Uterus (tissue), 3 donors: ENCODE measurements at regions not wholly inside any gene's neighbourhood (a gene's known extent, or its start where the extent isn't known, plus 50 kb on each side); places are given as distances from the start of the nearest gene placed in this dataset.

Source experiments
- DNase-seq, 2 donors: peaks; one replicate each; pipeline ENCODE4 v3.0.0-alpha.2; 2019 to 2020
- H3K27ac ChIP-seq, 2 donors: fragments of 200-600 bp; sonication (generic); 1 replicate in 1 of 2; 2 replicates in 1 of 2; pipeline ENCODE4 v1.5.1; 2016 to 2018
- H3K27me3 ChIP-seq, 2 donors: fragments of 200-600 bp; sonication (generic); one replicate each; pipeline ENCODE4 v1.5.1; 2018 to 2019; ENCODE audit warnings: control low read depth in 1 of 2
- H3K36me3 ChIP-seq, 2 donors: fragments of 200-600 bp; sonication (generic); one replicate each; pipeline ENCODE4 v1.5.1; 2019; ENCODE audit warnings: control low read depth in 1 of 2
- H3K4me1 ChIP-seq, 2 donors: fragments of 200-600 bp; sonication (generic); one replicate each; pipeline ENCODE4 v1.5.1; 2018 to 2019; ENCODE audit warnings: control low read depth in 1 of 2
- H3K4me3 ChIP-seq, 2 donors: fragments of 200-600 bp; sonication (generic); 1 replicate in 1 of 2; 2 replicates in 1 of 2; pipeline ENCODE4 v1.5.1; 2018 to 2019; ENCODE audit warnings: mild to moderate bottlenecking in 1 of 2
- H3K9me3 ChIP-seq, 2 donors: fragments of 200-600 bp; sonication (generic); one replicate each; pipeline ENCODE4 v1.5.1; 2019; ENCODE audit warnings: control low read depth in 1 of 2
- CTCF ChIP-seq, 4 experiments: fragments of 200-600 bp in 2 of 4; fragments of 450-650 bp in 2 of 4; sonication (generic) in 2 of 4; IDR thresholded peaks; one replicate each; pipeline ENCODE4 v1.5.1; 2016 to 2019; ENCODE audit warnings: antibody characterized with exemption in 4 of 4, mild to moderate bottlenecking in 2 of 4, moderate library complexity in 1 of 4
- POLR2A ChIP-seq, 2 donors: fragments of 450-650 bp; IDR thresholded peaks; one replicate each; pipeline ENCODE4 v1.6.1; 2016; ENCODE audit warnings: antibody characterized with exemption in 2 of 2, mild to moderate bottlenecking in 1 of 2, moderate library complexity in 1 of 2
- intact Hi-C: fragments of 100-400 bp; cut with DNase I; formaldehyde crosslinking; loops from one replicate; pipeline ENCODE4 v1.15.1; 2023; ENCODE audit warnings: low total_unique reads
- donor health status: DM: yes; HTN: yes; CAD: no.

GRCh38 chr7:156257904-156258303 is 382.7 kb upstream of the RNF32 start:
- no peak for DNase-seq
- Histone ChIP-seq H3K4me3 (no peak overlapping the region), H3K36me3 (no peaks in the 10 kb centered on the region), H3K27me3 (no peaks in the 10 kb centered on the region), H3K9me3 (no peaks in the 10 kb centered on the region), H3K27ac (no peak overlapping the region), H3K4me1 (no peaks in the 10 kb centered on the region)
- no peak for TF ChIP-seq CTCF (IDR thresholded peaks at IDR 0.05)
- no peak for TF ChIP-seq POLR2A (IDR thresholded peaks at IDR 0.05)
- intact Hi-C loops = no loop called here

DNA sequence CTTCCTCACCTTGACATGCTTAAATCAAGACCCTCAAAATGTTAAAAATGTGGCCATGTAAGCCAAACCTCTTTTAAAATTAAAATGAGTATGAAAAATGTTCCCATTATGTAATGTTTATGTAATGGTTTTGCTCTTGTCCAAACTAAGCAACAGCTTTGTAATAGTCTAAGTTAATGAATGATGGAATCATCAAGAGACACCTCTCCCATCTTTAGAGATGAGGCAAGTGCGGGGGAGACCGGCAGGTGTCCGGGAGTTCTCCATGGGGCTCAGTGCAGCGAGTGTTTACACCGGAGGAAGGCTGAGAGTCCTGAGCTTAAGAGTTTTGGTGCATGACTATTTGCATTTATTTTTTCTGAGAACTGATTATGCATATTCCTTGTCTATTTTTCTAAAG is 384.9 kb upstream of the RNF32 start:
- no peak for TF ChIP-seq POLR2A (IDR thresholded peaks at IDR 0.05)
- no peak for TF ChIP-seq CTCF (IDR thresholded peaks at IDR 0.05)
- no peaks in the 10 kb centered on the region for H3K4me1 ChIP-seq
- no peaks in the 10 kb centered on the region for H3K9me3 ChIP-seq
- H3K27me3 ChIP-seq = no peaks in the 10 kb centered on the region
- no peak for DNase-seq
- no peaks in the 10 kb centered on the region for H3K36me3 ChIP-seq
- intact Hi-C loops = no loop called here
- no peak overlapping the region for H3K4me3 ChIP-seq
- no peak overlapping the region for H3K27ac ChIP-seq

- no peak for DNase-seq
Measured at GRCh38 chr7:156251861-156252260, 388.7 kb upstream of the RNF32 start.

DNA sequence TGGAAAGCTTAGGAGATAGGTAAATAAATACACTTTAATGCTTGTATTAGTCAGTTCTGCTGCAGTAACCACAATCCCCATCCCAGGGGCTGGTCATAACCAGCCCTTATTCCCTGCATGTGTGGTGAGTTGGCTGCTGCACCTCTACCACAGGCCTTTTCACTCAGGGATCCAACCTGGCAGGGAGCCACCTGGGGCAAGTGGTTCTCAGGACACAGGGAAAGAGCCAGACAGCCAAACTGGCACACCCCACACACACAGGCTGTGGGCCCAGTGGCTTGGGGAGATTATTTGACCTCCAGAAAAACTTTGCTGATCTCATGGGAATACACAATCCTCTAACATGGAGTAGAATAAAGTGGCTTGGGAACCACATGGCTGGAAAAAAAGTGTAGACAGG is 400.0 kb upstream of the RNF32 start:
- TF ChIP-seq POLR2A (IDR thresholded peaks at IDR 0.05) (no peak), CTCF (IDR thresholded peaks at IDR 0.05) (no peak)
- no peaks in the 10 kb centered on the region for H3K36me3 ChIP-seq
- H3K27ac ChIP-seq = no peak overlapping the region
- no peak for DNase-seq
- no peaks in the 10 kb centered on the region for H3K4me1 ChIP-seq
- no peak overlapping the region for H3K4me3 ChIP-seq
- peaks cover 0 to 5% of the 10 kb centered on the region in 2 donors for H3K27me3 ChIP-seq
- H3K9me3 ChIP-seq = no peaks in the 10 kb centered on the region
- intact Hi-C loops = no loop called here

More at GRCh38 chr7:156251861-156252260, 388.7 kb upstream of the RNF32 start:
- Histone ChIP-seq H3K36me3 (no peaks in the 10 kb centered on the region), H3K27me3 (no peaks in the 10 kb centered on the region), H3K4me1 (no peaks in the 10 kb centered on the region), H3K4me3 (no peak overlapping the region), H3K27ac (no peak overlapping the region), H3K9me3 (no peaks in the 10 kb centered on the region)
- intact Hi-C loops = no loop called here
- TF ChIP-seq CTCF (IDR thresholded peaks at IDR 0.05) (no peak), POLR2A (IDR thresholded peaks at IDR 0.05) (no peak)

DNA sequence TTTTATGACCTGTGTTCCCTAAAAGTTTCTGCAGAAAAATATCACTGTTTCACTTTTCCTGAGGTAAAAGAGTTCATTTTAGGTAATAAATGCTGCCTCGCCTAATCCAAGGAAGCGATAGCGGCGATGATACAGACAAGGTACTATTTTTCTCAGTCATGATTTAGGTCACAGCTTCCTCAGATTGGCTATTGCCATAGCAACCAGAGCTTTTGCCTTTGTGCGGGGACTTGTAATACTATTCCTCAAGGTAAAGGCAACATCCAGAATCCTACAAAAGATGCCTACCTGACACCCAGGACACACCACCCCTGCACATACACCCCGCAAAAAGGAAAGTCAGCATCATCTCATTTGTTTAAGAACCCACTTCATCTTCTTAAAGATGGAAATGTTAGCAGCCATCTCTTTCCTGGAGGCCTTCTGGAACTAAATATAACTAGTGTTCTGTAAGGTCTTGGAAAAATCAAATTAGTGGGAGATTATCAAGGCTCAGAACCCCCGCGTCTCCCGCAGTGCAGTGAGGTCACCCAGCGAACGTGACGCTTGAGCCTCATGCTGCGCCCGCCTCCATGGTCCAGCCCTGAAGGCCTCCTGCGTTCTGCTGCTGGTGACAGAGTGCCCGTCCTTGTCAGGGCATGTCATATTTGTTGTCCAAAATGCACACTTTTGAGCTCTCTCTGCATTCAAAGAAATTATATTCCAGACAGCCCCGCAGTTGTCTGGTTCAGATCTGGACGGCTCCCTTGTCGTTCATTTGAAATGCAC is 402.0 kb upstream of the RNF32 start:
- H3K9me3 ChIP-seq = no peaks in the 10 kb centered on the region
- TF ChIP-seq POLR2A (IDR thresholded peaks at IDR 0.05) (no peak), CTCF (IDR thresholded peaks at IDR 0.05) (no peak)
- intact Hi-C loops = no loop called here
- no peaks in the 10 kb centered on the region for H3K27me3 ChIP-seq
- DNase-seq = no peak
- no peak overlapping the region for H3K27ac ChIP-seq
- H3K36me3 ChIP-seq = no peaks in the 10 kb centered on the region
- no peak overlapping the region for H3K4me3 ChIP-seq
- no peaks in the 10 kb centered on the region for H3K4me1 ChIP-seq
